ENCODE measurements at regions not wholly inside any gene's neighbourhood (a gene's known extent, or its start where the extent isn't known, plus 50 kb on each side); places are given as distances from the start of the nearest gene placed in this dataset.

- no peaks in the 10 kb centered on the region for H4K20me1 ChIP-seq (ENCODE audit: low read depth)
These were observed 144.0 kb upstream of the KRR1 start for GRCh38 chr12:75655315-75655806.

GRCh38 chr12:75651342-75651695, 139.9 kb upstream of the KRR1 start:
- H3K4me3 ChIP-seq = no peak overlapping the region
- no peak overlapping the region for H2AFZ ChIP-seq (replicated peaks)
- H3F3A ChIP-seq (ENCODE audit: low read depth) = no peaks in the 10 kb centered on the region
- Mint-ChIP-seq H3K9me3 (no peaks in the 10 kb centered on the region), H3K27me3 (ENCODE audit: insufficient read depth, low read depth) (peaks cover 6% of the 10 kb centered on the region), H3K36me3 (no peaks in the 10 kb centered on the region), H3K4me3 (no peak overlapping the region), H3K4me1 (peaks cover 15% of the 10 kb centered on the region), H3K27ac (no peak overlapping the region)
- no peak overlapping the region for H3K9ac ChIP-seq
- no peaks in the 10 kb centered on the region for H4K20me1 ChIP-seq (ENCODE audit: low read depth)
- H3K4me2 ChIP-seq = no peak overlapping the region
- no peaks in the 10 kb centered on the region for H3K36me3 ChIP-seq
- no peaks in the 10 kb centered on the region for H3K27me3 ChIP-seq
- no peaks in the 10 kb centered on the region for H3K9me3 ChIP-seq (ENCODE audit: low read depth)
- no peaks in the 10 kb centered on the region for H3K79me2 ChIP-seq (ENCODE audit: low read depth)
- no peak for DNase-seq (ENCODE audit: low spot score)
- H3K4me1 ChIP-seq = no peaks in the 10 kb centered on the region
- TF ChIP-seq CTCF (IDR thresholded peaks at IDR 0.05) = no peak
- no peak for TF ChIP-seq EZH2 (IDR thresholded peaks at IDR 0.05)
- TF ChIP-seq EZH2phosphoT487 (IDR thresholded peaks at IDR 0.05) = no peak
- H3K27ac ChIP-seq = no peak overlapping the region

More at GRCh38 chr12:75655315-75655806, 144.0 kb upstream of the KRR1 start:
- Histone ChIP-seq H3K9me3 (ENCODE audit: low read depth) (no peaks in the 10 kb centered on the region), H3F3A (ENCODE audit: low read depth) (no peaks in the 10 kb centered on the region), H3K79me2 (ENCODE audit: low read depth) (no peaks in the 10 kb centered on the region), H3K27ac (no peak overlapping the region), H3K27me3 (no peaks in the 10 kb centered on the region), H3K4me1 (no peaks in the 10 kb centered on the region), H2AFZ (replicated peaks) (no peak overlapping the region), H3K36me3 (no peaks in the 10 kb centered on the region), H3K4me3 (no peak overlapping the region), H3K4me2 (no peak overlapping the region), H3K9ac (no peak overlapping the region)
- no peaks in the 10 kb centered on the region for H3K36me3 Mint-ChIP-seq
- DNase-seq (ENCODE audit: low spot score) = no peak
- H3K4me1 Mint-ChIP-seq = peaks cover 14% of the 10 kb centered on the region
- no peak overlapping the region for H3K4me3 Mint-ChIP-seq
- TF ChIP-seq EZH2 (IDR thresholded peaks at IDR 0.05) = no peak
- TF ChIP-seq CTCF (IDR thresholded peaks at IDR 0.05) = no peak
- TF ChIP-seq EZH2phosphoT487 (IDR thresholded peaks at IDR 0.05) = no peak
- no peak overlapping the region for H3K27ac Mint-ChIP-seq
- peaks cover 3% of the 10 kb centered on the region for H3K27me3 Mint-ChIP-seq (ENCODE audit: insufficient read depth, low read depth)
- no peaks in the 10 kb centered on the region for H3K9me3 Mint-ChIP-seq

- Mint-ChIP-seq H3K36me3 (no peaks in the 10 kb centered on the region), H3K4me3 (no peak overlapping the region), H3K27me3 (ENCODE audit: insufficient read depth, low read depth) (peaks cover 6% of the 10 kb centered on the region), H3K27ac (no peak overlapping the region), H3K9me3 (no peaks in the 10 kb centered on the region), H3K4me1 (peaks cover 21% of the 10 kb centered on the region)
- Histone ChIP-seq H3K79me2 (ENCODE audit: low read depth) (no peaks in the 10 kb centered on the region), H3K9ac (no peak overlapping the region), H3K27ac (no peak overlapping the region), H4K20me1 (ENCODE audit: low read depth) (no peaks in the 10 kb centered on the region), H3K36me3 (no peaks in the 10 kb centered on the region), H2AFZ (replicated peaks) (no peak overlapping the region), H3K4me2 (no peak overlapping the region), H3K4me1 (no peaks in the 10 kb centered on the region), H3K9me3 (ENCODE audit: low read depth) (no peaks in the 10 kb centered on the region), H3F3A (ENCODE audit: low read depth) (no peaks in the 10 kb centered on the region), H3K27me3 (no peaks in the 10 kb centered on the region), H3K4me3 (no peak overlapping the region)
- no peak for DNase-seq (ENCODE audit: low spot score)
- TF ChIP-seq EZH2 (IDR thresholded peaks at IDR 0.05) (no peak), EZH2phosphoT487 (IDR thresholded peaks at IDR 0.05) (no peak)
These were observed 139.4 kb upstream of the KRR1 start for GRCh38 chr12:75650595-75651341.

GRCh38 chr12:75650100-75650499, 138.7 kb upstream of the KRR1 start:
- Histone ChIP-seq H3K79me2 (ENCODE audit: low read depth) (no peaks in the 10 kb centered on the region), H2AFZ (replicated peaks) (no peak overlapping the region), H3K9me3 (ENCODE audit: low read depth) (no peaks in the 10 kb centered on the region), H3K36me3 (no peaks in the 10 kb centered on the region), H3F3A (ENCODE audit: low read depth) (no peaks in the 10 kb centered on the region), H4K20me1 (ENCODE audit: low read depth) (no peaks in the 10 kb centered on the region), H3K9ac (no peak overlapping the region), H3K4me2 (no peak overlapping the region), H3K27ac (no peak overlapping the region), H3K27me3 (no peaks in the 10 kb centered on the region), H3K4me3 (no peak overlapping the region), H3K4me1 (no peaks in the 10 kb centered on the region)
- no peaks in the 10 kb centered on the region for H3K36me3 Mint-ChIP-seq
- H3K9me3 Mint-ChIP-seq = no peaks in the 10 kb centered on the region
- H3K27me3 Mint-ChIP-seq (ENCODE audit: insufficient read depth, low read depth) = peaks cover 6% of the 10 kb centered on the region
- no peak overlapping the region for H3K27ac Mint-ChIP-seq
- no peak for TF ChIP-seq EZH2phosphoT487 (IDR thresholded peaks at IDR 0.05)
- no peak for DNase-seq (ENCODE audit: low spot score)
- H3K4me3 Mint-ChIP-seq = no peak overlapping the region
- H3K4me1 Mint-ChIP-seq = peaks cover 21% of the 10 kb centered on the region
